ENCODE measurements at regions not wholly inside any gene's neighbourhood (a gene's known extent, or its start where the extent isn't known, plus 50 kb on each side); places are given as distances from the start of the nearest gene placed in this dataset.
"Not testable (repeated sequence)": the region's sequence is repeated elsewhere in the genome, so short reads cannot be mapped to it uniquely, and the experiment has no call there.

- DNase-seq (peak; percentile 7), ATAC-seq (no peak)
- H3K27me3 ChIP-seq (ENCODE audit: low read depth), result no peaks in the 10 kb centered on the region
- no peaks in the 10 kb centered on the region for H3K36me3 ChIP-seq
- intact Hi-C loops (cut with DNase I), result no loop called here
- H3K27ac ChIP-seq, result no peak overlapping the region
- no peaks in the 10 kb centered on the region for H3K4me1 ChIP-seq
- no peak overlapping the region for H3K4me3 ChIP-seq
- TF ChIP-seq CTCF (IDR thresholded peaks at IDR 0.05), result no peak
- no peaks in the 10 kb centered on the region for H3K9me3 ChIP-seq
Measured at GRCh38 chr22:23499845-23500500, 80.1 kb downstream of the IGLL1 start.

GRCh38 chr22:23498811-23499798, 81.0 kb downstream of the IGLL1 start:
- no peaks in the 10 kb centered on the region for H3K36me3 ChIP-seq
- no peaks in the 10 kb centered on the region for H3K9me3 ChIP-seq
- no peaks in the 10 kb centered on the region for H3K27me3 ChIP-seq (ENCODE audit: low read depth)
- intact Hi-C loops (cut with DNase I), result no loop called here
- TF ChIP-seq CTCF (IDR thresholded peaks at IDR 0.05), result no peak
- DNase-seq (peak; percentile 20), ATAC-seq (no peak)
- H3K4me3 ChIP-seq, result no peak overlapping the region
- H3K4me1 ChIP-seq, result no peaks in the 10 kb centered on the region
- H3K27ac ChIP-seq, result no peak overlapping the region

GRCh38 chr22:23497889-23498288, 82.2 kb downstream of the IGLL1 start:
- intact Hi-C loops (cut with DNase I); H3K4me1 ChIP-seq; H3K4me3 ChIP-seq; H3K27me3 ChIP-seq (ENCODE audit: low read depth); ATAC-seq; DNase-seq; H3K36me3 ChIP-seq; H3K9me3 ChIP-seq; H3K27ac ChIP-seq: not testable (repeated sequence)

- TF ChIP-seq CTCF (IDR thresholded peaks at IDR 0.05), result no peak
- intact Hi-C loops (cut with DNase I), result no loop called here
- Histone ChIP-seq H3K36me3 (no peaks in the 10 kb centered on the region), H3K27ac (no peak overlapping the region), H3K4me3 (no peak overlapping the region), H3K9me3 (no peaks in the 10 kb centered on the region), H3K27me3 (ENCODE audit: low read depth) (no peaks in the 10 kb centered on the region), H3K4me1 (no peaks in the 10 kb centered on the region)
- ATAC-seq (no peak), DNase-seq (no peak)
Measured at GRCh38 chr22:23497016-23497885, 82.8 kb downstream of the IGLL1 start.

GRCh38 chr22:23496445-23496833, 83.7 kb downstream of the IGLL1 start:
- H3K9me3 ChIP-seq, result no peaks in the 10 kb centered on the region
- ATAC-seq, result no peak
- no peak overlapping the region for H3K27ac ChIP-seq
- no peaks in the 10 kb centered on the region for H3K36me3 ChIP-seq
- no peak for DNase-seq
- no peaks in the 10 kb centered on the region for H3K4me1 ChIP-seq
- intact Hi-C loops (cut with DNase I), result no loop called here
- H3K4me3 ChIP-seq, result no peak overlapping the region
- H3K27me3 ChIP-seq (ENCODE audit: low read depth), result no peaks in the 10 kb centered on the region
- no peak for TF ChIP-seq CTCF (IDR thresholded peaks at IDR 0.05)

Data from lower lobe of right lung (tissue), 2 donors.